ENCODE measurements at regions not wholly inside any gene's neighbourhood (a gene's known extent, or its start where the extent isn't known, plus 50 kb on each side); places are given as distances from the start of the nearest gene placed in this dataset.

DNA sequence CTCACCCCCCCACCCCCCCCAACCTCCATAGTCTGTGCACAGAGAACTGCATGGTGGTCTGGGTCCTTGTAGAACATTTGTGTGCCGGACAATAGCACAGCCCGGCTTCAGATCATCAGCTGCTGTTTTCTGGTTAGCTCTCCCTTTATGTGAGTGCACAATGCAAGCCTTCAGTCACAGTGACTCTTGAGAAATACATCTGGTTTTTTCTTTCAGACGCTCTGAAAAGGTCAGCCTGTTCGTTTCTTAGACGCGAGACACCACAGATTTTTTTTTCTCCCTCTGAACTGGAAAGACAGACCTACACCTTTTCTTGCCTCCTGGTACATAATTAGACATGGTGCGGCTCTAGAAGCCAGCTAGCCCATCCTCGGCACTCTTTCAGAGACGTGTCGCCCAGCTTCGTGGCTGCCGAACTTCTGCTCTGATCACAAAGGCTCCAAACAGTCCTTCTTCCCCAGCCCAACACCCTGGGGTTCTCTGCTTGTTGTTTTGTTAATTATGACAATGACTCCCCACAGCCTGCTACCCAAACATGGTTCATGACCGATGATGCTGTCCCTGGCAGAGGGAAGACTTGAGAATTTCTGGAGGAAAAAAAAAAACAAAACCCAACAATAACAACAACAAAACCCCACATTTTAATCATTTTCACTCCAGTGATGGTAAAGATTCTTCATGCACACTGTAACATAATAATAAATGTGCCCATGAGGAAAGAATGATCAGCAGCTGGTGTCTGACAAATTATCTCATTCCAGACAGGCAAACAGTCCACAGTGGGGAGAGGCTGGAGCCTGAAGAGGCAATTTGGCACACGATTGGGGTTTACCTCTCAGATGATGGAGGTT lies 241.4 kb upstream of the ZNF462 start:
- TF ChIP-seq POLR2A (IDR thresholded peaks at IDR 0.05) = no peak
- TF ChIP-seq, protein P1, sequence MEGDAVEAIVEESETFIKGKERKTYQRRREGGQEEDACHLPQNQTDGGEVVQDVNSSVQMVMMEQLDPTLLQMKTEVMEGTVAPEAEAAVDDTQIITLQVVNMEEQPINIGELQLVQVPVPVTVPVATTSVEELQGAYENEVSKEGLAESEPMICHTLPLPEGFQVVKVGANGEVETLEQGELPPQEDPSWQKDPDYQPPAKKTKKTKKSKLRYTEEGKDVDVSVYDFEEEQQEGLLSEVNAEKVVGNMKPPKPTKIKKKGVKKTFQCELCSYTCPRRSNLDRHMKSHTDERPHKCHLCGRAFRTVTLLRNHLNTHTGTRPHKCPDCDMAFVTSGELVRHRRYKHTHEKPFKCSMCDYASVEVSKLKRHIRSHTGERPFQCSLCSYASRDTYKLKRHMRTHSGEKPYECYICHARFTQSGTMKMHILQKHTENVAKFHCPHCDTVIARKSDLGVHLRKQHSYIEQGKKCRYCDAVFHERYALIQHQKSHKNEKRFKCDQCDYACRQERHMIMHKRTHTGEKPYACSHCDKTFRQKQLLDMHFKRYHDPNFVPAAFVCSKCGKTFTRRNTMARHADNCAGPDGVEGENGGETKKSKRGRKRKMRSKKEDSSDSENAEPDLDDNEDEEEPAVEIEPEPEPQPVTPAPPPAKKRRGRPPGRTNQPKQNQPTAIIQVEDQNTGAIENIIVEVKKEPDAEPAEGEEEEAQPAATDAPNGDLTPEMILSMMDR (IDR thresholded peaks at IDR 0.05) = no peak

All from Peyer's patch (tissue), 4 donors.